Fibroblast of skin of left biceps (primary cell): ENCODE measurements at regions not wholly inside any gene's neighbourhood (a gene's known extent, or its start where the extent isn't known, plus 50 kb on each side); places are given as distances from the start of the nearest gene placed in this dataset.

ENCODE experiments used
- DNase-seq, 2 experiments: peaks; one replicate each; pipeline ENCODE4 v3.0.0-alpha.2; 2013; ENCODE audit warnings: low read depth in 2 of 2

DNA sequence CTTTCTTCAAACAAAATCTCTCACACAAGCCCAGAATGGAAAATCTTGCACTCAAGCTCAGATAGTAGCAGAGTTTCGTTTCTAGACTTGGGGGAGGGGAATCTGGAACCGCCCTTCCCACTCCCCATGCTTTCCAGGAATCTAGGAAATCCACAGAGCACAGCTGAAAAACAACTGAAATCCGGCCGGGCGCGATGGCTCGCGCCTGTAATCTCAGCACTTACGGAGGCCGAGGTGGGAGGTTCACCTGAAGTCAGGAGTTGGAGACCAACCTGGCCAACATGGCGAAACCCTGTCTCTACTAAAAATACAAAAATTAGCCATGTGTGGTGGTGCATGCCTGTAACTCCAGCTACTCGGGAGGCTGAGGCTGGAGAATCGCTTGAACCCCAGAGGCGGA, 127.3 kb upstream of the SLC34A2 start:
- no peak for DNase-seq

DNA sequence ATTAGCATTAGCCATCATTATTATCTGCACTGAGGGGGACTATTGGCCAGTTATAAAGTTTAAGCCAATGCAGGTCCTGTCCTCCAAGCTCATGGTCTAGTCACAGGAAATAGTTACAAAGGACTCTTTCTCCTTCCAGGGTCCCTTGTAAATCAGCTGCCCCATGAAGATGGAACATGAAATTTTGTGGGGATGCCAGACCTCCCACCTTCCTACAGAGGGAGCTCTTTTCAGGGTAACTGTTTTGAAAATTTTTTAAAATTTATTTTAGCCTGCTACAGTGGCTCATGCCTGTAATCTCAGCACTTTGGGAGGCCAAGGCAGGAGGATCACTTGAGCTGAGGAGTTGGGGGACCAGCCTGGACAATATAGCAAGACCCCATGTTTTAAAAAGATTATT, 124.4 kb upstream of the SLC34A2 start:
- DNase-seq, result no peak

DNA sequence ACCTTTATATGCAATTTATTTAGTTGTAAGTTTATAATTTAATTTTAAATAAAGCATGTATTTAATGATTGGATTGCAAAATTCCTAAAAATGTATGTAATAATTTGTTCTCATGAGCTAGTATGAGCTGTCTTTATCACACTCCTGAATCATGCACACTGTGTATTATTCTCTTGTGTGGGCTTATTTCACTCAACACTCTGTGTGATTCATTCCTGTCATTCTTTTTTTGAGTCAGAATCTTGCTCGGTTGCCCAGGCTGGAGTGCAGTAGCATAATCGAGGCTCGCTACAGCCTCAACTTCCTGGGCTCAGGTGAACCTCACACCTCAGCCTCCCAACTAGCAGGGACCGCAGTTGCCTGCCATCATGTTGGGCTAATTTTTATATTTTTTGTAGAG, 123.1 kb upstream of the SLC34A2 start:
- no peak for DNase-seq

DNA sequence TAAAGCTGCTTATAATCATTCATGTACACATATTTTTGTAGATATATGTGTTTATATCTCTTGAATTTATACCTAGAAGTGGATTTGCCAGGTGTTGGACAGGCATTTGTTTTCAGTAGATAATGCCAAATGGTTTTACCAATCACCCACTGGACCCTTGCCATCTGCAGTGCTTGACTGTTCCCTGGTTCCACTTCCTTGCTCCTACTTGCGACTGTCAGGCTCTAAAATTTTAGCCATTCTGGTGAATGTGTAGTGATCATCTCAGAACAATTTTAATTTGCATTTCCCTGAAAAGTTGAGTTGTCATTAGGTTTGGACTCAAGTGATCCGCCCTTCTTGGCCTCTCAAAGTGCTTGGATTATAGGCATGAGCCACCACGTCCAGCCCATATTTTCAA, 122.4 kb upstream of the SLC34A2 start:
- DNase-seq, result no peak

DNA sequence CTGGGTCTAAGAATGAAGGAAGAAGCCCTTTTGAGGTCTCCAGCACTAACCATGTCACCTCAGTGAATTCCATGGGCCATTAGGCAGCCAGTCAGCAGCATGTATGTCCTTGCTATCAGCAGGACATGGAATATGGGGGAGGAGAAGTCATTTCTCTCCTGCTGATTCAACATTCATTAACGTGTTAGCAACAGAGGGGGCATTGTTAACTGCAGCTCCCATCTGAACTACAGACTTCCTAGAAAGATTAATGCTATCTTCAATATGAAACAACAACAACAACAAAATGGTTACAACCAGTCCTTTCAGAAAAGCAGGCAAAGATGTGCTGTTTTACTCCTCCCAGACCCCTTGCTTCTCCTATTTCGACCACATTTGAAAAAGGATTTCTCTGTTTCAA, 120.4 kb upstream of the SLC34A2 start:
- no peak for DNase-seq

DNA sequence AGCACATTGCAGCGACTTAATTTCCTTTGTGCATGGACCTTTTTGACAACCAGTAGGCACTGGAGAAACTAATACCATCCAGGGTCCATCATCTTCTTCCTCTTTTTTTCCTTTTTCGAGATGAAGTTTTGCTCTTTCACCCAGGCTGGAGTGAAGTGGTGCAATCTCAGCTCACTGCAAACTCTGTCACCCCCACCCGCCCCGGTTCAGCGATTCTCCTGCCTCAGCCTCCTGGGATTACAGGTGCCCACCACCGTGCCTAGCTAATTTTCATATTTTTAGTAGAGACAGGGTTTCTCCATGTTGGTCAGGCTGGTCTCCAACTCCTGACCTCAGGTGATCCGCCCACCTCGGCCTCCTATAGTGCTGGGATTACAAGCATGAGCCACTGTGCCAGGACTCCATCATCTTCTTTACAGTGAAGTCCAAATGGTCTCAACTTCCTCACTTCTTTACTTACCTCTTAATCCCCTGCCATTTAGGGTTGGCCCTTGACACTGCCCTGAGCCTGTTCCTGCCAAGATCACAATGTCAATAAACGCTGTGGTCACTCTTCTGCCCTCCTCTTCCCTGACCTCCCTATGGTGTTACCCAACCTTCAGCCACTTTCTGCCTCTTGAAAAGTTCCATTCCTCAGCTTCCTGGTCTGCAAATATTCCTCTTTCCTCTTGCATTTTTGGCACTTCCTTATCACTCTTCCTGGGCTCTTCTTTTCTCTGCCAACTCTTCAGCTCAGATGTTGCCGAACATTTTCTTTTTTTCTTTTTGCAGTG, 119.8 kb upstream of the SLC34A2 start:
- no peak for DNase-seq

DNA sequence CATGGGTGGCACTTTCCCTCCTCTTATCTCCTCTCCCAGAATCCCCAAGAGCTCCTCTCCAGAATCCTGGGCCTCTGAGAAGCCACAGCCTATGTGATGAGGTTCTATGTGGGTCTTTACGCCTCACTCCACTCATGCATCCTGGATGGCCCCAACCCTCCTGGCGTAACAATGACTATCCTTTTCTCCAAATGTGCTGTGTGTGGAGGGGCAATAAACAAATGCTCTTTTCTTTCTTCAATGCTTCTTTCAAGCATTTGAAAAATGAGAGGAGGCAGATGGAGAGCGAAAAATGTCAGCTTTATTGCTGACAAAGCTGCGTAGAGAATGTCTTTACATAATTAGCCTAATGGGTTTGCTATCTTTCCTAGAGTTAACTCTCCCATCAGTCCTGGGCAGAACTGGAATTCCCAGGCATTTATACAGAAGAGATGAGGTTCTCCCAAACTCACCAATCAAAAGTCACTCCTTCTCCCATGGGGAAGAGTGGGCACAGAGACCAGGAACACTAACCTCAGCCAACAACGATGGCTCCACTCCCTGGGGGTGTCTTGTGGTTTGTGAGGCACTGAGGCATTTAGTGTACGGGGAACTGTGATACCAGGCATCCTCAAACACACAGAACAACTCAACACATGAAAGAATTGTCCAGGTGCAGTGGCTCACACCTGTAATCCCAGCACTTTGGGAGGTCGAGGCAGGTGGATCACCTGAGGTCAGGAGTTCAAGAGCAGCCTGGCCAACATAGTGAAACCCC, 118.9 kb upstream of the SLC34A2 start:
- DNase-seq, result no peak

DNA sequence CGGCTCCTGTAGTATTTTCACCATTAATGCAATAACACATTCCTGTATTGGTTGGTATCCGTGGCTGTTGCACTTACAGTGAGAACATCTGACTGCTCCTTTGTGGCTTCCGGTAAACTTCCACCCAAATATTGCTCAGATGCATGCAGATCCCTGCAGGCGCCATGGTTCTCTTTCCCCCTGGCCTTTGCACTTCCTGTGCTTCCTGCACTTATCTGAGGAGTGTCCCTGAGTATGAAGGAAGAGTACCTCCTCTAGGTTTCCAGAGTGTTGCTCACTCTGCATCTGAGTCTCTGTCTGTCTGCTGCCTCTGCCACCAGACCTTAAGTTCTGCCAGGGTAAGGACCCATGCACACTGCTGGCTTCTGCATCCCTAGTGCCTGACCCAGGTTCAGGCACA, 117.2 kb upstream of the SLC34A2 start:
- DNase-seq, result no peak

DNA sequence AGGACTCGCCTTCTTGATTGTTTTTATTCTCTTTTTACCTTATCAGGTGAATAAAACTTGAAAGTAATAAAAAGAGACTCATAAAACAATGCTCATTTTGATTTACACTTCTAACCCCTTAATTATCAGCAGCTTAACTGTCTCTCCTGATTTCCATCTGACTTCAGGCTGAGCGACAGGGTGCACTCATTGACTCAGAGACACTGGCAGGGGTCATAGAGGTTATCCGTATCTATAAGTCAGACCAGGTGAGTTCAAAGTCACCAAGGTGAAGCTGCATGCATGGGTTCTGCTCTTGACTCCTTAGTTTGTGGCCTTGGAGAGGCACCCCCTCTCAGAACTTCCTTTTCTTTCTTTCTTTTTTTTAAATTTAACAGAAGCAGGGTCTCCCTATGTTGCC, 116.4 kb upstream of the SLC34A2 start:
- DNase-seq, result no peak

DNA sequence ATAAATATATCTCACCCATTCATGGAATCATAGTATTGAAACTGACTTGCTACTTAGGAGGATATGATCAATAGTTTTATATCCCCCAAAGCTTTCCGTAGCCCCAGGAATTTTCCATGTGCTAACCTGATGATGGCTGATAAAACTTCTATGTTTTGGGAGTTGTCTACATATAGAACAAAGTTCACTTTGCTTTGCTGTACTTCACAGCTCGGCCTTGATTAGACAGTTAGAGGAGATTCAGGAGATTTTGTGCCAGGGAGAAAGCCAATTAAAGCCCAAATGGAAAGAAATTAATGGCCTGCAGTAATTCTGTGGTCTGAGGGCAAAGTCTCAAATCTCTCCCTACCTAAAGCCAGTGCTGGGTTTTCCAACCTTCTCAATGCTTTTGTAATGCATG, 114.9 kb upstream of the SLC34A2 start:
- DNase-seq, result no peak

DNA sequence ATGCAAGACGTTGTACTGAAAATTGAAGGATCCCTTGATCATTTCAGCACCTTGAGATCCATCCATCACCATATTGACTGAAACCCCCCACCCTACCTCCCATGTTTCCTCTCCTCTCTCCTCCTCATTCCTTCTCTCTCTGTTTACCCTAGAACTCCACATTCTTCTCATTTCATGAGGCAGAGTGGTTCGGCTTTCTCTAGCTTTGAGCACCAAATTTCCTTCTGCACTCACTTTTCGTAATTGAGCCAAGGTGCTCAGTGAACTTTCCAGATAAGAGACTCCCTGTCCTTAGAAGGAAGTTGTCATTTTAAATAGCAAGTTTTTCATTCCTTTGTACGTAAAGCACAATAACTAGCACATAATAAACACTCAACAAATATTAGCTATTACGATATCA, 108.3 kb upstream of the SLC34A2 start:
- no peak for DNase-seq

DNA sequence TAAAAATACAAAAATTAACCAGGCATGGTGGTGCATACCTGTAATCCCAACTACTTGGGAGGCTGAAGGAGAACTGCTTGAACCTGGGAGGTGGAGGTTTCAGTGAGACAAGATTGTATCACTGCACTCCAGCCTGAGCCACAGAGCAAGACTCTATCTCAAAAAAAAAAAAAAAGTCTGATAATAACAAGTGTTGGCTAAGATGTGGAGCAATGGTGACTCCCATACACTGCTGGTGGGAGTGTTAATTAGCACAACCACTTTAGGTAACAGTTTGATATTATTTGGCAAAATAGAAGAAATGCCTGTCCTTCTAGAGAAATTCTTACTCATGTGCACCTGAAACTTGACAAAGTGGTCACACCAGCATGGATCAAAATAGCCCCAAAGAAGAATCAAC, 106.2 kb upstream of the SLC34A2 start:
- no peak for DNase-seq

DNA sequence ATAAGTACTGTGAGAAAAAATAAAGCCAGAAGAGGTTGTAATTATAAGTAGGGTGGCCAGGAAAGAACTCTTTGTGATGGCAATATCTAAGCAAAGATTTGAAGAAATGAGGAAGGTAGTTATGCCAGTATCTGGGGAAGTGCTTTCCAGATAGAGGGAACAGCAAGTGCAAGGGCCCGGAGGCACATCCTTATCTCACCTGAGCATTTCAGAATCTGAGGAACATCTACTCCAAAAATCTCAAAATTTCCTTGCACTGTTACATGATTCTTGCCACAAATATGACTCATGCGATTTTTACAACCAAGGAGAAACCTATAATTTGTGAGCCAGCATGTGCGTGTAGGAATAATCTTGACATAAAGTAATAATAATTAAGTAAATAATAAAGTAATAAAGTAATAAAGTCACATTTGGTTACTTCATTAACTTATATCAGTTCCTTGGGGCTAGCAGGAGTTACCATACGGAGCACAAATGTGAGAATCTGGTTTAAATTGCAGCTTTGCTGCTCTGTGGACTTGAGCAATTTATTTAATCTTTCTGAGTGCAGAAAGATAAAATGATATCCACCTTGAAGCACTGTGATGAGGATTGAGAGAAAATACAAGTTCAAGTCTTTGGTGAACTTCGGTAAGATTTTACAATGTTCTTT, 105.1 kb upstream of the SLC34A2 start:
- no peak for DNase-seq

DNA sequence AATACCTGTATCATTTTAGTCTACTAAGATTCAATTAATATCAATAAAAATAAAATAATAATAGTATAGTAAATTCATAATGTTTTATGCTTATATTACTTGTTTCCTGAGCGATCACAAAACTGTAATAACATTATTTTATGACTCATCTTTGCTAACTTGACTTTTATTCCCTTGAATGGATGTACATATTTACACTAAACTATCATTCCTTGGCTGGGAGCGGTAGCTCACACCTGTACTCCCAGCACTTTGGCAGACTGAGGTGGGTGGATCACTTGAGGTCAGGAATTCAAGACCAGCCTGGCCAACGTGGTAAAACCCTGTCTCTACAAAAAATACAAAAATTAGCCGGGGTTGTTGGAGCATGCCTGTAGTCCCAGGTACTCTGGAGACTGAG, 104.0 kb upstream of the SLC34A2 start:
- DNase-seq, result no peak

DNA sequence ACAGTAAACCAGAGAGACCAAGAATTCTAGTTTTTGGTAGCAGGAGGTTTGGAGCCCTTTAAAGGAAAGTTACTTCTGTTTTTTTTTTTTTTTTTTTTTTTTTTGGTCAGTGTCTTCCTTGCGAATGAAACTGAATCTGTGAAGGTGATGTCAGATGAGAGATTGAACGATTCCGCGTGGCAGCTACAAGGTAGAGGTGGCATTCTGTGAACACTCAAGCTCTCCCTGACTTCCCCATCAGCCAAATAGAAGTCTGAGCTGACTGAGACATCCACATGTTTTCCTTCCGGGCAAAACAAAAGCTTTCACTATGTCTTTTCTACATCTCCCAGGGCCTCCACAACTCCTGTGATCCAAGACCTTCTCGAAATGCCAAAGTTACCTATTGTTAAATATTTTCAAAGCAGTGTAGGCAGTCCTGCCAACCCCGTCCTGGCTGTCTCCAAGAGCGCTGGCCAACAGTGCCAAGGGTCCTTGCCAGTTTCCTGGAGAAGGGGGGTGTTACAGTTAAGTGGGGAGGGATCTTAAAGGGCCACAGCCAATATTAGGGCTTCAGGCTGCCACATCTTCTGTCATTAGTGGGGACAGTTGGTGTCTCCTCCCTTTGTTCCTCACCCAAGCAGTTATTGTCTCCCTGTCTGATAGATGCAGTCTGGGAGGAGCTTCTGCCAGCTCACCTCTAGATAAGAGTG, 102.9 kb upstream of the SLC34A2 start:
- no peak for DNase-seq

DNA sequence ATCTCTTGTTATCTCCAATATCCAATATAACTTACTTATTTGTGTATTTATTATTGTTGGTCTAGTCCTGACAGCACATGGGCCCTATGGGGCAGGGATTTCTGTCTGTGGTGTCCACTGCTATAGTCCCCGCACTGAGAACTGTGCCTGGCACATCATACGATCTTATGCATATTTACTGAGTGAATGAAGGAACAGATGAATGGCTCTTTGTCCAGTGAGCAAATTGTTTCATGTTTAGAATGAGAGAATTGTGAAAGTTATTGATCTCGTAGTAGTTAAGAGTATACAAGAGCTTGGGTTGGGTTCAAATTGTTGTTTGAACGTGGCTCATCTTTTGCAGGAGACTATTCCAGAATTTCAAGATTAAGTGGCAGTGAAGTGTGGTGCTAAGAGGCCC, 96.1 kb upstream of the SLC34A2 start:
- DNase-seq, result no peak

DNA sequence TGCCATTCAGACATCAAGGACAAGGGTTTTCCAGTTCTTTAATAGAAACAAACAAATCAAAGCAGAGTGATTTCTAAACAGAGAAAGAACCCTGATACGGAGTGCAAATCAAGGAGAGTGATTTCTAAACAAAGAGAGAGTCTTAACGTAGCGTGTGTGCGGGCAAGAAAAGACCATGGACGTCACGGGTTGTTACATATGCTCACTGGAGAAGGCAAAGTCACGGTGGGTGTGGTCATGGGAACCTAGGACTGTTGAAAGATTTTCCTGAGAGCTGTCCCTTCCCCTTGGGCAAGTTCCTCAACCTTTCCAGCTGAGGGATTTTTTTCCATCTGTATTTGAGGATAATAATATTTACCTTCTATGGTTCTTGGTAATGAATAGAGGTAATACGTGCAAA, 95.0 kb upstream of the SLC34A2 start:
- no peak for DNase-seq

DNA sequence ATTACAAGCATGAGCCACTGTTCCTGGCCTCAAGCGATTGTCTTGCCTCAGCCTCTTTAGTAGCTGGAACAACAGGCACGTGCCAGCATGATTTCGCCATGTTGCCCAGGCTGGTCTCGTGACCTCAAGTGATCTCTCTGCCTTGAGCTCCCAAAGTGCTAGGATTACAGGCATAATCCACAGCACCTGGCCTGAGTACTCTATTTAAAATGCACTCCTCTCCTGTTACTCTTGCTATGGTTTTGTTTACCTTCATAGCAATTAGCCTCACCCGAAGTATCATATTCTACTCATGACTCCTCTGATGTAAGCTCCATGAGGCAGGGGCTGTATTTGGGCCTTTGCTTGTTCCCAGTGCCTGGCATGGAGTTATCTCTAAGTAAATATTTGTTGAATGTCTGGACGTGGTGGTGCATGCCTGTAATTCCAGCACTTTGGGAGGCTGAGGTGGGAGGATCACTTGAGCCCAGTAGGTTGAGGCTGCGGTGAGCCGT, 92.5 kb upstream of the SLC34A2 start:
- no peak for DNase-seq

DNA sequence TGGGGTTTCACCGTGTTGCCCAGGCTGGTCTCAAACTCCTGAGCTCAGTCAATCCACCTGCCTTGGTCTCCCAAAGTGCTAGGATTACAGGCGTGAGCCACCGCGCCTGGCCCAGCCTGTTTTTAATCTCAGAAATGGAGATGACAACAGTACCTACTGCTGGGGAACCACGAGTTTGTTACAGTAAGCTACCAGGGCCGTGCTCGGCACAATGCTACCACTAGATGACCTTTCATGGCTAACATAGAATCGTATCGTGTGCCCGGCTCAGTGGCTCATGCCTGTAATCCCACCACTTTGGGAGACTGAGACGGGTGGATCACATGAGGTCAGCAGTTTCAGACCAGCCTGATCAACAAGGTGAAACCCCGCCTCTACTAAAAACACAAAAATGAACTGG, 90.8 kb upstream of the SLC34A2 start:
- no peak for DNase-seq

DNA sequence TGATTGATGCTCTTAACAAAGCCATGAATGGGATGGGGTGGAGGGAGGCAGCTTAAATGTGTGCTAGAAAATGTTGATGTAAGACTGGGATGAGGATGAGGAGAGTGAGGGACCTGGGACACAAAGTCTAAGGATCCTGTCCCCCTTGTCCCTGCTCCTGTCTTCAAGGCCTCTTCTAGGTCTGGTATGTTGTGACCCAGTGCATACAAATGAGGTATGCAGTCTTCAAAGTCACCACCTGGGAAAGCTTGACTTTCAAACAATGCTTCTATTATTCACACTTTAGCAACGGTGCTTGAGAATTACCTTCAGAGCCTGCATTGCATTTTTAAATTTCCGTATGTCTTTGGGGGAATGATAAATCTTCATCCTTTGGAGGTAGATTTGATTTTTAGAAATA, 88.4 kb upstream of the SLC34A2 start:
- DNase-seq, result no peak

DNA sequence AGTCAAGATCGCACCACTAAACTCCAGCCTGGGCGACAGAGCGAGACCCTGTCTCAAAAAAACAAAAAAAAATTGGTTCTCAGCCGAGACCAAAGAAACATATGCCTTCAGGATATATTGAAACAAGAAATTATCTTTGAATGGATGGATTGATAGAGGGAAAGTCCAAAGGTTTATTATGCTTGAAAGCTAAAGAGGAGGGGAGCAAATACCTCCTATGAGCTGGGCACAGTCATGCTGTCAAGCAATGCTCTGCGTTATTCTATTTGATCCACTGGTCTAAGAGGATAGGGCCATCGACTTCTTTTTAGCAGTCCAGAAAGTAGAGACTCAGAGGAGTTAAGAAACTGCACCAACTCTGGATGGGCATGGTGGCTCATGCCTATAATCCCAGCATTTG, 85.9 kb upstream of the SLC34A2 start:
- no peak for DNase-seq

DNA sequence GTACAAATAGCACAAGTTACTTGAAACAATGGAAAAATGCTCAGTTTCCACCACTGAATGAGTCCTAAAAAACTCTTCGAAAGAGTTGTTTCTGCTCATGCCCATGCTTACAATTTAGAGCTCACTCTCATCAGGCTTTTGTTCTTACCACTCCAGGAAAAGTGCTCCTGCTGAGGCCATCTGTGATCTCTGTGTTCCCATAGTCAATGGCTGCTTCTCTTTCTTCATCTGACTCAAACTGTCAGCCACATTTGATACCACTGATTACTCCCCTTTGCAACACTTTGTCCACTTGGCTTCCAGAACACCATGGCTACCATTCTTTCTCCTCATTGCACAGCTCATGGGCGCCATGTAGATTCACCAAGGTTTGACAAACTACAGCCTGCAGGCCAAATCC, 80.0 kb upstream of the SLC34A2 start:
- DNase-seq, result no peak
